Thymus (tissue), 11 donors: ENCODE measurements at regions not wholly inside any gene's neighbourhood (a gene's known extent, or its start where the extent isn't known, plus 50 kb on each side); places are given as distances from the start of the nearest gene placed in this dataset.
A peak's percentile ranks its signal among the peaks of the same experiment; 100 is the strongest.
"Not testable (repeated sequence)": the region's sequence is repeated elsewhere in the genome, so short reads cannot be mapped to it uniquely, and the experiment has no call there.

Experiments
- DNase-seq, 9 donors: peaks; one replicate each; pipeline ENCODE4 v3.0.0-alpha.2; 2013; ENCODE audit warnings: low spot score in 9 of 9, low read depth in 6 of 9, missing footprints in 1 of 9
- H3K27ac ChIP-seq, 2 donors: one replicate each; pipeline ENCODE4 v1.5.1; 2013; ENCODE audit warnings: control low read depth in 1 of 2, low read depth in 1 of 2, low read length in 1 of 2, mild to moderate bottlenecking in 1 of 2, moderate library complexity in 1 of 2
- H3K27me3 ChIP-seq, 2 donors: one replicate each; pipeline ENCODE4 v1.5.1; 2013; ENCODE audit warnings: low read length in 1 of 2; ENCODE audit not compliant: control insufficient read depth in 2 of 2, insufficient read depth in 1 of 2
- H3K36me3 ChIP-seq, 2 donors: one replicate each; pipeline ENCODE4 v1.5.1; 2013; ENCODE audit warnings: low read length in 1 of 2, mild to moderate bottlenecking in 1 of 2, moderate library complexity in 1 of 2; ENCODE audit not compliant: control insufficient read depth in 2 of 2, insufficient read depth in 2 of 2
- H3K4me1 ChIP-seq, 2 donors: one replicate each; pipeline ENCODE4 v1.5.1; 2013; ENCODE audit warnings: low read length in 2 of 2; ENCODE audit not compliant: control insufficient read depth in 2 of 2, insufficient read depth in 2 of 2
- H3K4me3 ChIP-seq, 2 donors: one replicate each; pipeline ENCODE4 v1.5.1; 2013; ENCODE audit warnings: low read length in 2 of 2, control low read depth in 1 of 2, mild to moderate bottlenecking in 1 of 2
- H3K9me3 ChIP-seq, 2 donors: one replicate each; pipeline ENCODE4 v1.5.1; 2013; ENCODE audit warnings: low read length in 1 of 2, mild to moderate bottlenecking in 1 of 2; ENCODE audit not compliant: control insufficient read depth in 2 of 2, insufficient read depth in 1 of 2
- WGBS: extraction: QIAGEN DNeasy Blood & Tissue Kit; methylation state at CpG from one replicate; pipeline ENCODE4 v1.1.7; 2013; 5-methylcytosine and 5-hydroxymethylcytosine counted together
- donor health status: healthy.

DNA sequence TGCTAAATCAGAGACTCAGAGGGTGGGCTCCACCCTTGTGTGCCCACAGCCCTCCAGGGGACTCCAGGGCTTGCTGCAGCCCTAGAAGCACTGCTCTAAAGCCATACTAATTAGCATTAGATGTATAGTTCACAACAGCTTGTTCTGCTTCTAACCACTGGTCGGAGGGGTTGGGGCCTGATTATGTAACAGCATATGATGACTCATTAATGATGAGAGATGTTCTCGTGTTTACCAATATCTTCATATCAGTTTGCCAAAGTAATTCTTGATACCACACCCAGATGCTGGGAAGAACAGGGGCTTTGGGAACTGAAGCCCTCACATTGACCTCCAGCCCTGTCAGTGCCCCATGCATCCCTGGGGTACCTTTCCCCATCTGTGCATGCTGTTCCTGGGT lies 104.1 kb upstream of the FOXA2 start:
- no peak overlapping the region for H3K4me3 ChIP-seq
- H3K9me3 ChIP-seq, result peaks cover 0 to 3% of the 10 kb centered on the region in 2 donors
- no peak for DNase-seq
- no peak overlapping the region for H3K27ac ChIP-seq
- 88% methylated on average over 2 of the region's 2 CpGs for WGBS
- H3K4me1 ChIP-seq, result no peaks in the 10 kb centered on the region
- H3K36me3 ChIP-seq, result no peaks in the 10 kb centered on the region
- no peaks in the 10 kb centered on the region for H3K27me3 ChIP-seq

DNA sequence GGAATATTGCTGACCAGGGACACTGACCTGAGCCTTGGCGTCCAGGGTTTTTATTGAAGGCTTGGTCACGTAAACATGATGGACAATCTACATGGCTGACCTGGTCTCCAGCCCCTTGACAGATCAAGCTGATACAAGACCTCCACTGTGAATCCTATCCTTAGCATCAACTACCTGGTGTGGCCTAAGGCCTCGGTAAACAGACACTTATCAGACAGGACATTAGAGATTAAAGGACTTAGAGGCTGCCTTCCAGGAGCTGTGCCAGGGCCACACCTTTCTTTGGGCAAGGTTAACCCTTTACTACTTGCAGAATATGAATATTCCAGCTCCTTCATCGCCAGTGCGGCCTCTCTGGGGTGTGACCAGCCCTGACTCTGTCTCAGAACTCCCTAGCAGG lies 104.9 kb upstream of the FOXA2 start:
- Histone ChIP-seq H3K4me1 (no peaks in the 10 kb centered on the region), H3K27me3 (no peaks in the 10 kb centered on the region), H3K4me3 (no peak overlapping the region), H3K36me3 (no peaks in the 10 kb centered on the region), H3K9me3 (peaks cover 0 to 3% of the 10 kb centered on the region in 2 donors), H3K27ac (no peak overlapping the region)
- 97% methylated on average over 5 of the region's 5 CpGs for WGBS
- no peak for DNase-seq

DNA sequence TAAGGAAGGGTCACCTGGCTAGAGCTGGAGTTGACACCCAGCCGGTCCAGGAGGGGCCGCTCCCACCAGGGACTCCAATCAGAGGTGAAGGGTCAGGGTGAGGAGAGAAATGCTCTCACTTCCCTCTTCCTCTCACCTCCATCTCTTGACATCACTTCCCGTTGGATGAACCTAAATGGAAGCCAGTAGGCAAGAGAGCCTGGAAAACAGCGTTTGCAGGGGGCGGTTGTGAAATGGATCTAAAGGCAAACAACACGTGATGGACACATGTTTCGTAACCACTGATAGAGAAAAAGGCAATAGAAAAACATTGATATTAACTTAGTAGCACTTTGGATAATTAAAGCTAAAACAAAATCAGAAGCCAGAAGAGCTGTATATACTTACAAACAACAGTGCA lies 105.6 kb upstream of the FOXA2 start:
- Histone ChIP-seq H3K9me3 (peaks cover 0 to 3% of the 10 kb centered on the region in 2 donors), H3K27ac (no peak overlapping the region), H3K4me1 (no peaks in the 10 kb centered on the region), H3K36me3 (no peaks in the 10 kb centered on the region), H3K27me3 (no peaks in the 10 kb centered on the region), H3K4me3 (no peak overlapping the region)
- DNase-seq, result no peak
- 98% methylated on average over 7 of the region's 7 CpGs for WGBS

- no peak for DNase-seq
- no peaks in the 10 kb centered on the region for H3K4me1 ChIP-seq
- no peak overlapping the region for H3K4me3 ChIP-seq
- no peaks in the 10 kb centered on the region for H3K27me3 ChIP-seq
- WGBS, result 92% methylated on average over 7 of the region's 7 CpGs
- peaks cover 0 to 3% of the 10 kb centered on the region in 2 donors for H3K9me3 ChIP-seq
- H3K36me3 ChIP-seq, result no peaks in the 10 kb centered on the region
- no peak overlapping the region for H3K27ac ChIP-seq
These were observed 106.3 kb upstream of the FOXA2 start for GRCh38 chr20:22690616-22691179.

DNA sequence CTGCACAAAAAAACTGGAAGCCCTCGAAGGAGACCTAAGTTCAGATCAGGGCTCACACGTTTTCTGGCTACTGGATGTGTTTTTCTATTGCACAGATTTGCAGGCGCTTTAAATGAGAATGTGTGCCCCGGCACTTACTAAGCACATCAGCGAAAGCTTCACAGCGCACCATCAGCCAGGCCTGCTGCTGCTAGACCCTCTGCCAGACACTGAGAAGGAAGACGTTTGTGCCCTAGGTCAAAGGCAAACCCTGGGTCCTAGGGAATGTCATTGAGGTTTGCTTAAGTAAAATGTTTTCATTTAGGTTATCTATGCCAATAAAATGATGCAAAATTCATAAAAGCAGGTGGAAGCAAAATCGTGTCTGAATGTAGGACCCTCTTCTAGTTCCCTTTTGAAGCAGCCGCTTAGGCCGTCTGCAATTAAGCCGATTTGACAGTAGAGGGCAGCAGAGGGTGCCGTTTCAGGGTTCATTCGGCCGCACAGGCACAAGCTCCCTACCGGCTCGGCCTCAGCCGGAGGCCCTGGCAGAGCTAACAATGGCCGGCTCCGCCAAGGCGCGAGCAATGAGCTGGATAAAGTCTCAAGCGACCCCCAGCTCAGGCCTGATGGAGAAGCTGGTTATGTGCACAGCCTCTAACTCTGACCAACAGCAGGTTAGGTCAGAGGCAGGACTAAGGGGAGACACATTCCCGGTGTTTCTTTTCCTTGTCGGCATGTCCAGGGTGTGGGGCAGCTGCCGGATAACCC lies 107.2 kb upstream of the FOXA2 start:
- Histone ChIP-seq H3K4me1 (no peaks in the 10 kb centered on the region), H3K36me3 (no peaks in the 10 kb centered on the region), H3K27me3 (no peaks in the 10 kb centered on the region), H3K27ac (no peak overlapping the region), H3K4me3 (no peak overlapping the region), H3K9me3 (peaks cover 0 to 3% of the 10 kb centered on the region in 2 donors)
- 39% methylated on average over 25 of the region's 25 CpGs for WGBS
- DNase-seq, result peak; percentile 34 to 77 (median 50)

DNA sequence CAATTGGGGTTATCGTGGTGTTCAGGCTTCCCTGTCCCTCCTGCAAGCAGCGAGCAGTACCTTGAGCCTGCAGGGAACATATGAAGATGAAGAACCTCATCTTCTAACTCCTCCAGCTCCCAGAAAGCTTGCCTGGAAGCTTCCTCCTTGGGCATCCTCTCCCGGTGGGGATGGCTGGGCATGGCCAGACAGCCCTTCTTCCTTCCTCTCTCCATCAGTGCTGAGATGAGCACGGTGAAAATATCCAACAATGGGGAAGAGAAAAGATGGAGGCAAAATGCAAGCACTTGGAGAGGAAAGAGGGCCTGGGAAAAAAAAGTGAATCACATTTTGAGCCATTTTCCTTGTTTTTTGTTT lies 107.7 kb upstream of the FOXA2 start:
- Histone ChIP-seq H3K27ac (no peak overlapping the region), H3K4me1 (no peaks in the 10 kb centered on the region), H3K27me3 (no peaks in the 10 kb centered on the region), H3K9me3 (peaks cover 0 to 3% of the 10 kb centered on the region in 2 donors), H3K36me3 (no peaks in the 10 kb centered on the region), H3K4me3 (no peak overlapping the region)
- DNase-seq, result no peak
- WGBS, result 70% methylated on average over 4 of the region's 4 CpGs

- WGBS, result 96% methylated on average over 6 of the region's 6 CpGs
- H3K27ac ChIP-seq, DNase-seq, H3K4me1 ChIP-seq, H3K4me3 ChIP-seq, H3K36me3 ChIP-seq, H3K9me3 ChIP-seq, H3K27me3 ChIP-seq: not testable (repeated sequence)
These were observed 108.2 kb upstream of the FOXA2 start for GRCh38 chr20:22692620-22693019.

GRCh38 chr20:22696759-22697158 lies 112.4 kb upstream of the FOXA2 start:
- H3K36me3 ChIP-seq, result no peaks in the 10 kb centered on the region
- H3K4me3 ChIP-seq, result no peak overlapping the region
- H3K27me3 ChIP-seq, result no peaks in the 10 kb centered on the region
- no peak overlapping the region for H3K27ac ChIP-seq
- 95% methylated on average over 4 of the region's 4 CpGs for WGBS
- DNase-seq, result no peak
- H3K4me1 ChIP-seq, result no peaks in the 10 kb centered on the region
- no peaks in the 10 kb centered on the region for H3K9me3 ChIP-seq

GRCh38 chr20:22698259-22698842 lies 114.0 kb upstream of the FOXA2 start:
- no peak overlapping the region for H3K27ac ChIP-seq
- H3K27me3 ChIP-seq, result no peaks in the 10 kb centered on the region
- no peak overlapping the region for H3K4me3 ChIP-seq
- no peak for DNase-seq
- WGBS, result 93% methylated on average over 5 of the region's 5 CpGs
- no peaks in the 10 kb centered on the region for H3K9me3 ChIP-seq
- H3K4me1 ChIP-seq, result no peaks in the 10 kb centered on the region
- no peaks in the 10 kb centered on the region for H3K36me3 ChIP-seq
